ENCODE measurements at regions not wholly inside any gene's neighbourhood (a gene's known extent, or its start where the extent isn't known, plus 50 kb on each side); places are given as distances from the start of the nearest gene placed in this dataset.

DNA sequence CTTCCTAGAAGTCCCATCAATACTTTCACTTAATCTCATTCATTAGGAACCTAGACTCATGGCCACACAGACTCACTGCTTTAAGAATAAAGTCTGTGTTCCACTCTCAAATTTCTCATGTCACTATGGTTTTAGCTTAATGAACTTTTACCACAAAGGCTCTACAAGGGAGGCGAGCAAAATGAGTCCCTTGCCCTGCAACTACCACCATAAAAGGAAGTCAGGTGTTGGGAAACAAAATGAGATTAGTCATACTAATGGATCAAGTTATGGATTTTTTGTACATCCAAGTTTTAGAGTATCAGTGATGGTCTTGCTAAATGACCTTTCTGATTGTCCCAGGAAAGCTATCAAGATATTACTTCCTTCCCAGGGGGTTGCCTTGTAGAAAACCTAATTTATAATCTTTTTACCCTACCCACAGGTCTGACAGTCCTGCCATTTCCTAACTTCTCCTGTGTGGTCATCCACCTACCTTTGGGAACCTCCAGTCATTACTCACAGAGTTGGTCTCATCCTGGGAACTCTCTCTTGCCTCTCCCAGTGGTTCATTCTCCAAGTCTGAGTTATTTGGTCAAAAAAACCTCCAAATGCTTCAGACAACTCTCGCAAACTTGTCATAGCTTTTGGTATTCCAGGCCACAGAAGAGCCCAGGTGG is 51.8 kb upstream of the SLC16A1 start:
- ChIA-PET CTCF (interaction anchor here (0.6 kb wide), 1 partner anchor 292 kb away, joined by 3 read pairs; no protein-coding TSS in a partner anchor), POLR2A (no interaction called here)
- no peaks in the 10 kb centered on the region for H3K9me3 Mint-ChIP-seq (ENCODE audit: low read depth)
- no peak overlapping the region for H3K4me3 Mint-ChIP-seq
- intact Hi-C loops (cut with DNase I, micrococcal nuclease) = no loop called here
- H3K27me3 Mint-ChIP-seq = no peaks in the 10 kb centered on the region
- ATAC-seq (no peak), DNase-seq (no peak)
- no peak overlapping the region for H3K27ac Mint-ChIP-seq
- no peaks in the 10 kb centered on the region for H3K4me1 Mint-ChIP-seq
- peaks cover 23% of the 10 kb centered on the region for H3K36me3 Mint-ChIP-seq (ENCODE audit: low read depth)

DNA sequence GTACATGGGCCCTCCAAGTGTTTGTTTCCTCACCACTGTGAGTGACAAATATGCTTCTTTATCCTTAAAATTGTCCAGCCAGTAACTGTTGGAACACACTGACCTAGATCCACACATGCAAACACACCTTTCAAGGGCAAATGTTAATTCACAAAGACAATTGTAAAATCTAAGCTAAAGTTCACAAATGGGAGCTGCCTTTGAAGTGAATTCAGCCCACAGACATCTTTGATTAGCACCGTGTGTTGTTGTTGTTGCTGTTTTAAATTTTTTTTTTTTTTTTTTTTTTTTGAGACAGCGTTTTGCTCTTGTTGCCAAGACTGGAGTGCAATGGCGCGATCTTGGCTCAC is 52.3 kb upstream of the SLC16A1 start:
- Mint-ChIP-seq H3K4me1 (no peaks in the 10 kb centered on the region), H3K4me3 (no peak overlapping the region), H3K27me3 (no peaks in the 10 kb centered on the region), H3K9me3 (ENCODE audit: low read depth) (no peaks in the 10 kb centered on the region), H3K27ac (no peak overlapping the region), H3K36me3 (ENCODE audit: low read depth) (peaks cover 23% of the 10 kb centered on the region)
- intact Hi-C loops (cut with DNase I, micrococcal nuclease) = no loop called here
- DNase-seq (no peak), ATAC-seq (no peak)
- POLR2A ChIA-PET = no interaction called here
- CTCF ChIA-PET = interaction anchor here (0.6 to 0.7 kb wide), 2 partner anchors 293 to 1241 kb away, joined by 3 read pairs; no protein-coding TSS in a partner anchor

DNA sequence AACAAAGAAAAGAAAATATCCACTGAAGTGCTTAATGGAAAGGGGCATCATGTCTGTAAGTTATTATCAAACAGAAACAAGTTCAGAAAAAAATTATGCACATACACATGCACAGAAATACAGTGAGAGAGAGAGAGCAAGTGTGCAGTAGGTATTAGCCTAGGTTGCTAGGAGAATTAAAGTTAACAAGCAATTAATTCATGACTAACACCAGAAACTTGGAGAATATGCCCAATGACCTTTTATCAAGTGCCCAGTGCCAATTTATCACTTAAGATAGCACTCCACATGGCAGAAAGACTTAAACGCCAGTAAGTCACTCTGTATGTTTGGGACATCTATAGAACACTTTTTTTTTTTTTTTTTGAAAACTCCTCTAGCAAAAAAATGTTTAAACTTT is 56.2 kb upstream of the SLC16A1 start:
- CTCF ChIA-PET = interaction anchor here (0.7 kb wide), 1 partner anchor 171 kb away, joined by 3 read pairs; no protein-coding TSS in a partner anchor
- Mint-ChIP-seq H3K9me3 (ENCODE audit: low read depth) (no peaks in the 10 kb centered on the region), H3K27me3 (no peaks in the 10 kb centered on the region), H3K4me1 (no peaks in the 10 kb centered on the region), H3K4me3 (no peak overlapping the region), H3K27ac (no peak overlapping the region), H3K36me3 (ENCODE audit: low read depth) (peaks cover 14% of the 10 kb centered on the region)
- ATAC-seq = no peak
- POLR2A ChIA-PET = no interaction called here
- intact Hi-C loops (cut with DNase I, micrococcal nuclease) = no loop called here
- no peak for DNase-seq

DNA sequence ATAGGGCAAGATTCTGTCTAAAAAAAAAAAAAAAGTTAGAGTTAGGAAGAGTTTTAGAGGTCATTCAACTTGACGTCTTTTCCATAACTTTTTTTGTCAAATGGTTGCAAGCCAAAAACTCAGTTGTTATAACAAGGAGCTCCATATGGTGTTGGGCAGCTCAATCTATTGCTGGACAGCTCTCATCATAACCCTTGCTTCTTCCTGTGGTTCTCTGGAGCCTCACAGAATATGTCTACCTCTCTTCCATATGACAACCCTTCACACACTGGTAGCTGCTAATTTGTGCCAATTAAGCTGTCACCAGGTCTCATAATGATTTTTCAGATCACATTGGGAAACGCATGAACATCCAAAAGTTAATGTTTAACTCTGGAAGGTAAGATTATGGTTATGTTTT is 57.8 kb upstream of the SLC16A1 start:
- Mint-ChIP-seq H3K27ac (no peak overlapping the region), H3K36me3 (ENCODE audit: low read depth) (peaks cover 2% of the 10 kb centered on the region), H3K4me3 (no peak overlapping the region), H3K4me1 (no peaks in the 10 kb centered on the region), H3K27me3 (no peaks in the 10 kb centered on the region), H3K9me3 (ENCODE audit: low read depth) (no peaks in the 10 kb centered on the region)
- no peak for DNase-seq
- ChIA-PET CTCF (interaction anchor here (0.6 to 0.7 kb wide), 3 partner anchors 99 to 287 kb away, joined by 3 to 5 read pairs (median 4); no protein-coding TSS in a partner anchor), POLR2A (no interaction called here)
- ATAC-seq = no peak
- intact Hi-C loops (cut with DNase I, micrococcal nuclease) = no loop called here

DNA sequence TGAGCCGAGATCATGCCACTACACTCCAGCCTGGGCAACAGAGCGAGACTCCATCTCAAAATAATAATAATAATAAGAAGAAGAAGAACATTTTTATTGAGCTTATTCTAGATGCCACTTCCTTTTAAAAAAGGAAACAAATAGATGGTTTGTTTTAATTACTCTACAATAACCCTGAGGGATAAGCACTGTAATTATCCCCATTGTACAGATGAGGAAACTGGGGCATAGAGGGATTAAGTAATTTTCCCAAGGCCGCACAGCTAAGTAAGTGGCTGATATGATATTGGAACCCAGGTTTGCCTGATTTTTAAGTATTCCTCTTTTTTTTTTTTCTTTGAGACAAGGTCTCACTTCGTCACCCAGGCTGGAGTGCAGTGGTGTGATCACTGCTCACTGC is 58.5 kb upstream of the LRIG2 start:
- Mint-ChIP-seq H3K9me3 (ENCODE audit: low read depth) (no peaks in the 10 kb centered on the region), H3K27ac (no peak overlapping the region), H3K4me1 (no peaks in the 10 kb centered on the region), H3K27me3 (no peaks in the 10 kb centered on the region), H3K4me3 (no peak overlapping the region), H3K36me3 (ENCODE audit: low read depth) (peaks cover 2% of the 10 kb centered on the region)
- no peak for ATAC-seq
- POLR2A ChIA-PET = no interaction called here
- CTCF ChIA-PET = no interaction called here
- DNase-seq = no peak
- intact Hi-C loops (cut with DNase I, micrococcal nuclease) = no loop called here

DNA sequence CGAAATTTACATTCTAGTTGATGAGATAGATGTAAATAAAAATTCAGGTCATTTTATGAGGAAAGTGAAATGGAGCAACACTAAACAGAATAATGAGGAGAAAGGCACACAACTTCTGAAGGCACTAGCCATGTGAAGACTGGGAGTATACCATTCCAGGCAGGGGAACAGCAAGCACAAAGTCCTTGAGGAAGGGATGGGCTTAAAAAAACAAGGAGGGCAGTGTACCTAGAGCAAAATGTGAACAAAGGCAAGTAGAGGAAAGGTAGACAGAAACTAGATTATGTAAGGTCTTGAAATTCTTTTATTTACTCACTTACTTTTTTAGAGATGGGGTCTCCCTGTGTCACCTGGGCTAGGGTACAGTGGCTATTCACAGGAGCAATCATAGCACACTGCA is 54.1 kb upstream of the LRIG2 start:
- intact Hi-C loops (cut with DNase I, micrococcal nuclease) = no loop called here
- Mint-ChIP-seq H3K27ac (no peak overlapping the region), H3K9me3 (ENCODE audit: low read depth) (no peaks in the 10 kb centered on the region), H3K27me3 (no peaks in the 10 kb centered on the region), H3K4me1 (no peaks in the 10 kb centered on the region), H3K36me3 (ENCODE audit: low read depth) (no peaks in the 10 kb centered on the region), H3K4me3 (no peak overlapping the region)
- DNase-seq (no peak), ATAC-seq (no peak)
- ChIA-PET POLR2A (no interaction called here), CTCF (no interaction called here)

DNA sequence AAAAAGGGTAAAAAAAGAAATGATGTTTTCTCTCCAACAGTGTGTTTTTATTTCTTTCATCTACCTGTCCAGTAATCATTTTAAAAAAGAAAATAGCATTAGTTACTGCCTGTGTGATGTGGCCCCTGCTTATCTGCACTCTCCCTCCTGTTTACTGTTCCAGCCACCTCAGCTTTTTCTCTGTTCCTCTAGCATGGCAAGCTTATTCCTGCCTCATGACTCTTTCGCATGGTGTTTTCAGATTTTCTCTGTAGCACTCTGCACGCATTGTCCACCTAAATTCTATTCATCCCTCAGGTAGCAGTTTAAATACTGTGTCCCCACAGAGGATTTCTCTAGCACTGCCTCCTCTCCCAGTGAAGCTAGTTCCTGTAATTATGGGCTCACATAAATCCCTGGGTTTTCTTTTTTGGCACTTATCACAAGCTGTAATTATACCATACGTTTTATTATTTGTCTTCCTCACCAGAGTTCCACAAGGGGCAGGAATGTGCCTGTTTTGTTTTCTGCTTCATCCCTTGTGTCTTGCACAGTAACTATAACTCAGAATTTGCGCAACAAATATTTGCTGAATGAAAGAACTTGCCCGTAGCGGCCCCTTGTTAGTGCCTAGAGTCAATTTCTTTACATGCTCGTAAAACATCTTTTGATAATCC is 51.4 kb upstream of the LRIG2 start:
- ATAC-seq (no peak), DNase-seq (no peak)
- H3K27ac Mint-ChIP-seq = no peak overlapping the region
- no peak overlapping the region for H3K4me3 Mint-ChIP-seq
- ChIA-PET CTCF (no interaction called here), POLR2A (no interaction called here)
- H3K27me3 Mint-ChIP-seq = no peaks in the 10 kb centered on the region
- H3K9me3 Mint-ChIP-seq (ENCODE audit: low read depth) = no peaks in the 10 kb centered on the region
- H3K36me3 Mint-ChIP-seq (ENCODE audit: low read depth) = peaks cover 4% of the 10 kb centered on the region
- intact Hi-C loops (cut with DNase I, micrococcal nuclease) = no loop called here
- no peaks in the 10 kb centered on the region for H3K4me1 Mint-ChIP-seq
